ENCODE measurements at regions not wholly inside any gene's neighbourhood (a gene's known extent, or its start where the extent isn't known, plus 50 kb on each side); places are given as distances from the start of the nearest gene placed in this dataset.

DNA sequence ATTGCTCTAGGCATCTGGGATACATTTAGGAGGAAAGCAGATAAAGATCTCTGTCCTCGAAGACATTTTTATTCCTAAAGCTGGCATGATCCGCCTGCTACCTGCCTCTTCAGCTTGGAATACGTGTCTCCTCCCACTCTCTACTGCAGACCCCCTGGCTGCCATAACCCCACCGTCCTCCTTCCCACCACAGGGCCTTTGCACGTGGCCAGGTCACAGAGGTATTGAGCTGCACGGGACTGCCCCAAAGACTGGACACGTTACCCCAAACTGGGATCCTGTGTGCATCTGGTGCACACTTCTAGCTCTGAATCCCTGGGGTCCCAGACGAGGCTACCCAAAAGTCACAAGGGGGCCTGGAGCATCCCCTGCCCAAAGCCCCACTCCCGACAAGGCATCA, 351.2 kb upstream of the EEF2KMT start:
- no peak for DNase-seq

DNA sequence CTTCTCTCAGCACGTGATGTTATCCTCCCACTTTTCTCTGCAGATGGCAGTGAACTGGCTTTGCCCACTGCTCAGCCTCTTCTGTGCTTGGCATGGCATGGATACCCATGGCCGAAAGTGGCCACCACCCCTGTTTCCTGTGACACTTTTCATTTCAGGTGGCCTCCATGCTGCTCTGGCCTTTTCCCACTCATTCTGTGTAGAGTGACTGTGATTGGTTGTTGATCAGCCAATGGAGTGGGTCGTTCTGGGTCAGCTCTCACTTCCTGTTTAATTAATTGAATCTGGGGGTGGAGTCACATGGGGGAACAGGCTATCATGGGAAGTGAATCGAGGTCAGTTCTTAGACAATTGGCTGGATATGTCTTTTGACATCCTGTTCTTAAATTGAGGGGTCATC, 350.1 kb upstream of the EEF2KMT start:
- no peak for DNase-seq

DNA sequence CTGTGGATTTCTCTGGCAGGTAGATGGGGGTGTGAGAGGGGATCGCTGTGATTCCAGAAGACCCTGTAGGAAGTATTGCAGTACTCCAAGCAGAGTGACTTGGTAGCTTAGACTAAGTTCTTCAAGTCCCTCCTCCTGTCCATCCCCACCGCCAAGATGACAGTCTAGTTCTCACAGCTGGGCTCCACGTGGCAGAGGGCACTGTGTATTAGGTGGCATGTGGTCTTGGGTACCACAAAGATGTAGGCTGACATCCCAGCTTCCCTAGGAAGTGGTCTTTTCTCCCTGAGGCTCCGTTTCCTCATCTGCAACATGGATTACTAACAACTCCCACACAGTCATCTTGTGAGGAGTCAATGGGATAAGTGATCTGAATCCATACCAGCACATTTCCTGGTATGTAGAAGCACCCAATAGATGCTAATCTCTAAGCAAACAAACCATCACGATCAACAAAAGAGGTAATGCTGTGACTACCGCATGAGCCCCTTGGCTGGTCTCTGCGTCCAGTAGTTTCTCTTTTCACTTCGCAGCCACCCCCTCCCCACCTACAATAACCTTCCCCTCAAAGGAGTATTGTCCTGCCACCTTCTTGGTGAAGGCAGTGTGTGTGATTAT, 349.1 kb upstream of the EEF2KMT start:
- DNase-seq, result no peak

DNA sequence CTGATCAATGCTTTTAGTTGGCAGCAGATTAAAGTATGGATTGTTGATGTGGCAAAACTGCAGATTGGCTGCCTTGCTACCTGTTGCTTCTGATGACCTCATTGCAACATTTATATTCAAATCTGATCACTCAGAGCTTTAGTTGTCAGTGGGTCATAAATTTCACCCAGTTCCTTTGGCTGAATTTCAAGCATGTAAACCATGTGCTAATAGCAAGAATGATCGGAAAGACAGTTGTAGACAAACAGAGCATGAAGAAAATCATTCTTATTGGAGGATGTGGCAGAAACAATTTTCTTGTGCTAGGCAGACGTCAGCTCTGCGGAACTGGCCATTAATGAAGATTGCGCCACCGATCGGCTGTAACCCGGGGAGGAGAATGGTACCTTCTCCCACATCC, 346.6 kb upstream of the EEF2KMT start:
- no peak for DNase-seq

DNA sequence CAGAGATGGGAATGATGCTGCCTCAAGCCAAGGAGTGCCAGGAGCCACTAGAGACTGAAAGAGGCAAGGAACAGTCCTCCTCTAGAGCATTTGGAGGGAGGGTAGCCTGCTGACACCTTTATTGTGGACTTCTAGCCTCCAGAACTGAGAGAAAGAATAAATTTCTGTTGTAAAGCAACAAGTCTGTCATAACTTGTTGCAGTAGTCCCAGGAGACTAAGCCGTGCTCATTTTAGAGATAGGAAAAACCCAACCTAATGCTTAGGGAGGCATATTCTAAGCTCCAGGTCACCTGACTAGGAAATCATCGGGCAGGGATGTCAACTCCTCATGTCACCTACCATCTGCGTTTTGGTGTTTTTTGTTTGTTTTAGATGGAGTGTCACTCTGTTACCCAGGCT, 345.4 kb upstream of the EEF2KMT start:
- DNase-seq, result no peak

DNA sequence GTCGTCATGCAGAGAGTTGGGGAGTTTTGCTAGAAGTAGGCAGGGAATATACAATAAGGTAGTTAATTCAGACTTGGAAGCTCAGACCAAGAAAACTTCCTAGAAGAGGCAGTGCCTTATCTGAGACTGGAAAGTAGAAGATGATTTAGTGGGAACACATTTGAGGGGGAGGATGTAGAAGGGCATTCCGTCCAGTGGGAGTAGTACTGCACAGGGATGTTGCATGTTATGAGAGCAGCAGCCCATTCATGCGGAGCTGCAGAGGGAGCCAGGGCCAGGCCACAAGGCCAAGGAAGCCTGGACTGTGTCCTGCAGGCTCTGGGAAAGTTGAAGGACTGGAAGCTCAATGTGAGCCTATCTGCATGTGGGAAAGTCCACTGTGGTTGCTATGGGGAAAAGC, 344.5 kb upstream of the EEF2KMT start:
- DNase-seq, result no peak

DNA sequence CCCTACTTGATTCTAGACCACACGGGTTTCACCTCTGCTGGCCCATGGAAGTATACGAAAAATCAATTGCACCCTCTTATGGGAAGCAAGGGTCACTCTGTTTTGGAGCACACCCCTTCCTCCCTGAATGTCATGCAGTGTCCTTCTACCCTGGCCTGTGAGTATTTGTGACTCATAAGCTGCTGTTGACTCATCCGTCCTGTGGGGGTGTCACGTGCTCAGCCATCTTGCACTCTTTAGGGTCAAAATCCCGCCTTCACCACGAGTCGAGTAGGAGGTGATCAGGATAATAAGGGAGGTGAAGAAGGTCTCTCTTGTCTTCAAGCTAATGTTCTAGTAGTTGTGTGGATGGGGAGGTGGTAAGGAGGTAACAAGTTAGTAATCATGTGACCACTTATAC, 341.0 kb upstream of the EEF2KMT start:
- no peak for DNase-seq

DNA sequence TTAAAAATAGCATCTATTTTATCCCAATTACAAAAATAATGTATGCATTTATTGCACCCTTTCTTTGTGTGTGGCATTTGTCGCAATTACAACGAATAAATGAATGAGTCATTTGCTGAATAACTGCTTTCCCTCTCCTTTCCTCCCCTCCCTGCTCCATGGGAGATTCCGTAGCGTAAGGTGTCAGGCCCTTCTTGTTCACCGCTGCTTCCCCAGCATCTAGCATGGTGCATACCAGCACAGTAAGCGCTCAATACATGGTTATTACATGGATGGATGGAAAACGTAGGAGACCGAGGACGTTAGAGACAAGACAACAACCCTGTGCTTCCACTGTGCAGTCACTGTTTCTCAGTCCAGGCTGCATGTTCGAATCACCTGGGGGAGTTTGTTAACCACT, 336.0 kb upstream of the EEF2KMT start:
- no peak for DNase-seq

DNA sequence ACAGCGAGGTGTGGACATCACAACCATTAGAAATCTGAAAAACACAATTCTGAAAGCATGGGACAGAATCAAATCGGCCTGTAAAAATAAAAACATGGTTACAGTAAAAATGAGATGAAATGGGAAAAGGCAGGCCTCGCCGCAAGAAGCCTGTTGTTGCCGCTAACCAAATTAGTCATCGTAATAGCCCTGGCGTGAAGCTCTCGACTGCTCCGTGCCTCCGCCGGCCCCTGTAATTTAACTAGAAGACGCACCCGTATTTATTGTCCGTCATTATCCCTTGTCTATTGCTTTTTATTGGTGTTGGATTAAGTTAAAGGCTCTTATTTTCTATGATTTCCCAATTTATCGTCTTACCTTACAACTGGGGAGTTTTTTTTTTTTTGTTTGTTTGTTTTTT, 334.6 kb upstream of the EEF2KMT start:
- DNase-seq, result no peak

DNA sequence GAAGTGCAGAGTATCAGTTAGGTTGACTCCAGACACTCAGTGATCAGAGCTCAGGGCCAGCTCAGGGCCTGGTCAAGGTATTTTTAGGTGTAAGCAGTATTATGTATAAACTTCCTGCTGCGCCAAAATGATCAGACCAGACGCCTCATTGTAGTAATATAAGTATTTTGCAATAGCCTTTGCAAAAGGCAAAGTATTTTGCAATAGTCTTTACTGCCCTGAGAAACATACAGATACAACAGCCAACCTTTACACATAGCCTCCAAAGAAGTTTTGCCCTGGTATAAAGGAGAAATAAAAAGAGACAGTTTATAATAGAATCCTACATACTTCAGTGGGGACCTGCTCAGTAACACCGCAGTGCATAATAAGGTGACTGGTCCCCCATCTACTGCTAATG, 333.0 kb upstream of the EEF2KMT start:
- DNase-seq, result no peak

DNA sequence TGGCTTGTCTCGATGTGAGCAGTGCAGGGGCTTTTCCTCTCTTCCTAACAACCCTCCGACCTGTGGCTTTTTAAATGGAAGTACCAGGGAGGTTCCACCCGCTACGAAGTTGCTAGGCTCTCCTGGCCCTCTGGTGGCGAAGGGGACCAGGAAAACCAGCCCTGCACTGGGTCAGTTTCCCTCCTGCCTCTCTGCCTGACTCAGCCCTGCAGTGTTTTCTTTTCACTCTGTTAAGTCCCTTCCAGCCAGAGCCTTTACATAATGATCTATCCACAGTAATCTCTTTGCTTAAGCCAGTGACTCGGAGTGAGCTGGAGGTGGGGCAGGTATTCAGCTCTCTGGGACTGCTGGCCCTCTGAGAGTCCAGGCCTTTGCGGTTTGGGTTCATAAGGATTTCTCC, 331.3 kb upstream of the EEF2KMT start:
- DNase-seq, result no peak

DNA sequence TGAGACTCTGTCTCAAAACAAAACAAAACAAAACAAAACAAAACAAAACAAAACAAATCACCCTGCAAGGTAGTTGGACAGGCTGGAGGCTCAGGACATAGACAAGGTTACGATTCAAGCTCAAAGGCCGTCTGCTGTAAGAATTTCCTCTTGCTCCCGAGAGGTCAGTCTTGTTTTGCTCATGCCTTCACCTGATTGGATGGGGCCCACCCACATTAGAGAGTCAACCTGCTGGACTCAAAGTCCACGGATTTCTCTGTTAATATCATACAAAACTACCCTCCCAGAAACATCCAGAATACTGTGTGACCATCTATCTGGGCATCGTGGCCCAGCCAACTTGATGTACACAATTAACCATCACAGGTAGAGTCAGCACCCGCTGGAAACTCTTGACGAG, 330.0 kb upstream of the EEF2KMT start:
- DNase-seq, result no peak

DNA sequence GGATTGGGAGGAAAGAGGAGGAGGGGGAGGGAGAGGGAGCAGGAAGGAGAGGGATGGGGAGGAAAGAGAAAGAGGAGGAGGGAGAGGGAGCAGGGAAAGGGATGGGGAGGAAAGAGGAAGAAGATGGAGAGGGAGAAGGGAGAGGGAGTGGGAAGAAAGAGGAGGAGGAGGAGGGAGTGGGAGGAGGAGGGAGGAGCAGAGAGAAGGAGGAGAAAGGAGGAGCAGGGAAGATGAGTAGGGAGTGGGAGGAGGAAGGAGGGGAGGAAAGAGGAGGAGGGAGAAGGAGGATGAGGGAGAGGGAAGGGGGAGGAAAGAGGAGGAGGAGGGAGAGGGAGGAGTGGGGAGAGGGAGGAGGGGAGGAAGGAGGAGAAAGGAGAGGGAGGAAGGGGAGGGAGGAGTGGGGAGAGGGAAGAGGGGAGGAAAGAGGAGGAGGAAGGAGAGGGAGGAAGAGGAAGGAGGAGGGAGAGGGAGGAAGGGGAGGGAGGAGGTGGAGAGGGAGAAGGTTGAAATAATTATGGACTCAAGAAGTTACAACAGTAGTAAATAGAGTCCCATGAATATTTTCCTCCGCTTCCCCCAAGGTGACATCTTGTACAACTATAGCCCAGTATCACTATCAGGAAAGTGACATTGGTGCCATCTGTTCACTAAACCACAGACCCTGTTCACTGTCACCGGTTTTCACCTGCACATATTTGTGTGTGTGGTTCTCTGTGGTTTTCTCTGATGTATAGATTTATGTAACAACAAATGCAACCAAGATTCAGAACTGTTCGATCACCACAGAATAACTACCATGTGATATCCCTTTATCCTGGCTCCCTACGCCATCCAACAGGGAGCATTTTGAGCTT, 325.3 kb upstream of the EEF2KMT start:
- no peak for DNase-seq

DNA sequence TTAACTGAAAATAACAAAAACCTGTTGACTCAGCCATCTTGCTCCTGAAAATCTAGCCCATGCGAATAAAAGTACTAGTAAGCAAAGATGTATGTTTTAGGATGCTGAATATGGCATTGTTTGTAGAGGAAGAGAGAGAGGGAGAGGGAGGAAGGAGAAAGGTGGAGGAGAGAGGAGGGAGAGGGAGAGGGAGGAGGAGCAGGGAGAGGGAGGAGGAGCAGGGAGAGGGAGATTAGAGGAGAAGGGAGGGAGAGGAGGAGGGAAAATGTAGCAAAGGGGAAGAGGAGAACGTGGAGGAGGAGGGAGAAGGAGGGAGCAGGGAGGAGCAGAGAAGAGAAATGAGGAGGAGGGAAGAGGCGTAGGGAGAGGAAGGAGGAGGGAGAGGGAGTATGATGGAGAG, 324.5 kb upstream of the EEF2KMT start:
- no peak for DNase-seq

DNA sequence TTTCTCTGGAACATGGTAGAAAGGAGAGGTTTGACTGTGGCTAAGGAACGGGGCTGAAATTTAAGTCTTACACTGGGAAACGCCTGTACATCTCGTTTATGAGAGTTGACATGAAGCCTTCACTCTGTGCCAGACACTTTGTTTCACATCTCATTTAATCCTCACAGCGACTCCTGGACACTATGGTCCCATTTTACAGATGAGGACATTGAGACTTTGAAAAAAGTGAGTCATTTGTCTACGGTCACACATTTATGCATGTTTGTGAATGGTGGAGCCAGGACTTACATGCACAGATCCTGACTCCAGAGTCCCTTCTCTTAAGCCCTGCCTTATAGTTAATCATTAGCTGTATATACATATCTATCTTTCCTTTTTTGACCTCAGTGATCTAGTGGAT, 318.4 kb upstream of the EEF2KMT start:
- no peak for DNase-seq

DNA sequence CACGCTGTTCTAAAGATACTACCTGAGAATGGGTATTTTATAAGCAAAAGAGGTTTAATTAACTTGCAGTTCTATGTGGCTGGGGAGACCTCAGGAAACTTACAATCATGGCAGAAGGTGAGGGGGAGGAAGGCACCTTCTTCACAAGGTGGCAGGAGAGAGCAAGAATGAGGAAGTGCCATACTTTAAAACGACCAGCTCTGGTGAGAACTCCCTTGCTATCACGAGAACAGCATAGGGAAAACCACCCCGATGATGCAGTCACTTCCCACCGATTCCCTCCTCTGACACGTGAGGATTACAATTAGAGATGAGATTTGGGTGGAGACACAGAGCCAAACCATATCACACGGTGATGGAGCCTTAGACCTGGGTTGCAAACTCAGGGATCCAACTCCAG, 317.5 kb upstream of the EEF2KMT start:
- no peak for DNase-seq

DNA sequence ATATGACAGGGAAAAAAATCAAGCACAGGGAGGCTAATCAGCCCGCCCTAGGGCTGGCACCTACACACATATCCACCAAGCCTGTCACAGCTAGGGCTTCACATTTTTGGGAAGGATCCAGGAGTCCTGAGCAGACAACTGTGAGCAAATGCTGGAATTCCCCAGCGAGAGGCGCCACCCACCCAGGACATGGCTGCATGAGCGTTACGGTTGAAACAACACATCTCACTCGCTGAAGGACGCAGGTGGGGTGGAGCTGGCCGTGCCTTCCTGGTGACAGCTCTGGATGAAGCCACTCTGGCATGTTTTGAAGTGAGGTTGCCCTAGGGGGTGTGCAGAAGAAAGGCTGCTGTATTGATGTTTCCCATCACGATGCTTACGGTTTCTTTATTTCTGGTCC, 315.1 kb upstream of the EEF2KMT start:
- DNase-seq, result no peak

DNA sequence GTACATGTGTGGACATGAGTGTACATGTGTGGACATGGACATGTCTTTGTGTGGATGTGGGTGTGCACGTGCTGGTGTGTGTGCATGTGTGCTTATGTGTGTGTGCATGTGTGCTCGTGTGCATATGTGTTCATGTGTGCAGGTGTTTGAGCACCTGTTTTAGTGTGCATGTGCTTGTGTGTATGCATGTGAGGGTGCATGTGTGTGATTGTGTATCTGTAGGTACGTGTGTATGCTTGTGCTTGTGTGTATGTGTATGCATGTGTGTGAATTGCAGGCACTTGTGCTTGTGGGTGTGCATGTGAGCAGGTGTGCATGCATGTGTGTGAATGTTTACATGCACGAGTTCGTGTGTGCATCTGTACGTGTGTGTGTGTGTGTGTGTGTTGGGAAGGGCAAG, 300.6 kb upstream of the EEF2KMT start:
- DNase-seq, result no peak

DNA sequence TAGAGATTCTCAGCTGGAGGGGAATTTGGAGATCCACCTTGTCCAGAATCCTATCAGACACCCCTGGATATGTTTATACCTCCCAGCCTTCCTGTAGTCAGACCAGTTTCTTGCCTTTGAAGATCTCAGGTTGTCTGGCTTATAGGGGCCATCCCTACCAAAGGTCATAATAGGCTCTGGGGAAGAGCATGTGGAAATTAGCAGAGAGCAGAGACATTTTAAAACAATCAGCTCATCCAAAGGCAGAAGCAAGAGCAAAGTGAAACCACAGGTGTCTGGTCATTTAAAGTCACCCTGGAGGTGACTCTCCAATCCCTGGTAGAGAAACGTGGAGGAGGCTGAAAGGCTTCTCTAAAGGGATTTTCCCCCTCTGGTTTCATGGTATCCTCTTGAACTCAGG, 299.3 kb upstream of the EEF2KMT start:
- no peak for DNase-seq

DNA sequence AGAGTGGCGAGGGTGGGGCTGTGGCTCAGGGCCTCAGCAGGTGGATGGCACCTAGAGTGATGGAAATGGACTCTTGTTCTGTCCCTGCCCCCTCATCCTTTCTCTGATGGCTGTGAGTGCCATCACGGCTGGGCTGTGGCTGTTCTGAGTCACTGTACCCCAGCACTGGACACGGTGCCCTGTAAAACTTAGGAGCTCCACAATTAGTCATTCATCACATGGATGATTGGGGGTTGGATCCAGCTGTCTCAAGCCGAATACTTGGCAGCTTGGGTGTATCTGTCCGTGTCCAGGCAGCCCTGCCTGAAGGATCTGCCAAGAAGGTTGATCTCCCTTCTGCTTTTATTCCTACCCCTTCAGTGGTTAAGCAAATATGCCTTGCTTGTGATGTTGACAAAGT, 295.5 kb upstream of the EEF2KMT start:
- no peak for DNase-seq

DNA sequence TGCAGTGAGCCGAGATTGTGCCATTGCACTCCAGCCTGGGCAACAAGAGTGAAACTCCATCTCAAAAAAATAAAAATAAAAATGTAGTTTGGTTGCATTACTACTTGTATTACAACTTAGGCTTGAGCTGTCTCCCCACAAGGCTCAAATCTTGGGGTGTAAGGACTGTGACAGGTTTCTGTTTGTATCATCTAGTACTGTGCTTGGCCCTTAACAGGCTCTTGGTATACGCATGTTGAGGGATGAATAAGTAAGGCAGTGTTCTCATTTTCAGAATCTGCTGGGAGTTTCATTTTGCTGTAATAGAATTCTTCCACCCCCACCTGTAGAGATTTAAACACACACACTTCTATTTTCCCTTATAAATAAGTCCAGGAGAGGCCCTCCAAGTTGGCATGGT, 289.4 kb upstream of the EEF2KMT start:
- no peak for DNase-seq

DNA sequence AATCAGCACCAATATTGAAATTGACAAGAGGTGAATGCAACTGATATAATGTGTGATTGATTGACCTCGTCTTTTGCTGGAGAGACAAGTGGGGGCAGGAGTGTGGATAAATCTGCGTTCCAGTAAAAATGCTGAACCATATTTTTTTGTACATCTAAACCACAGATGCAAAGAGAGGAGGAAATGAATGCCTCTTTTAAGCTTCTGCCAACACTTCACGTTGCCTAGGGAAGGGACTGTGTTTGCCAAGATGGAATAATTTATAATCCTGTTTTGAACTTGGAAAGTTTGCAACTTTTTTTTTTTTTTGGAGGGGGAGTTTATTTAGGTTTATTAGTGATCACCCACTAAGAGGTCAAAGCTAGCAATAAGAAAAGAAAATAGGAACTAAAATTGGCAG, 288.2 kb upstream of the EEF2KMT start:
- no peak for DNase-seq

DNA sequence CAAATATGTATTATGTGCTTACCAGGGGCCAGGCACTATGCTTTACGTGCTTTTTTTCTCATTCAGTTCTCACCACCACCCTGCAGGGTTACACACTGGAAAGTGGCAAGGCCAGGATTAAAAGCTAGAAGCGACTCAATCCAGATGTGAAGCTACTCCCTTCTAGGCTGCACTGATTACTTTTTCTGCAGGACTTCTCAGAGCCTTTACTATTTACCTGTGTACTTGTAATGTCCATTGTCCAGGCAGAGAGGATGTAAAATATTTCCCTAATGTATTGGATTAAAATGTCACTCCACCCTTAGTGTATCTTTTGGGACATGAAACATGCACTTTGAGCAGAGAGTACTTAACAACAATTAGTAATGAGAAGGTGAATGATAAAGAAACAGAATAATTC, 287.5 kb upstream of the EEF2KMT start:
- no peak for DNase-seq

DNA sequence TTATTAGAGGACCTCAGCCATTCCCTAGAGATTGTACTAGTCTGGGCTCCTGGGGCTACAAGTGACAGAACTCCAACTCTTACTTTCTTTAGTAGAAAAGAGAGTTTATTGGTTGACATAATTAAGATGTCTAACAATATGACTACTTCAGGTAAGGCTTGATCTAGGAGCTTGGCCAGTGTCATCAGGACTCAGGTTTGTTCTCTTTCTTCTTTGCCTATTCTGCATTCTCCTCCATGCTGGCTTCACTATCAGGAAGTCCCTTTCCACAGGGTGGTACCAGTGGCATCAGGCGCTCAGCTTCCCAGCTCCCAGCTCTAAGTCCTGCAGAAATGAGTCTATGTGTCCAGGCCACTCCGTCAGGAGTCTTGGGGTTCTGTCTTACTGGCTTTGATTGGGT, 286.1 kb upstream of the EEF2KMT start:
- no peak for DNase-seq

DNA sequence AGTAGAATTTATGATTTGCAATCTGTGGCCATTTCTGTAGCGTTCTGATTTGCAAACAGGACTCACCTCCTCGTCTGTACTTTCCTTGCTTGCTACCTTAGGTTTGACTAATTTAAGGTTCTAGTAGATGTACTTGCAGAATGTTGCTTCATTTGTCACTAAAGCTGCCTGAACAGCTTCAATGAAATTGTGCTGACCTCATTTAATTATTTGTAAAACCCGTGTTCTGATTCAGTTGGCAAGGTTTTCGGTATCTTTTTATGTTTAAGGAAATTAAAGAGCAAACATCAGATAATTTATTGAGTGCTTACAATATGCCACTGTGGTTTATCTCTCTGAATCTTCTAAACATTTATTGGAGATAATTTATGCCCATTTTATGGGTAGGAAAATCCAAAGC, 284.9 kb upstream of the EEF2KMT start:
- DNase-seq, result no peak

Measured in CD4-positive, alpha-beta T cell treated with Interleukin-21 for 1 hour (primary cell).